Upper lobe of left lung (tissue), 6 donors: ENCODE measurements at regions not wholly inside any gene's neighbourhood (a gene's known extent, or its start where the extent isn't known, plus 50 kb on each side); places are given as distances from the start of the nearest gene placed in this dataset.
"Not testable (repeated sequence)": the region's sequence is repeated elsewhere in the genome, so short reads cannot be mapped to it uniquely, and the experiment has no call there.

Experiments used
- ATAC-seq, 2 donors: fragments of 200-7000 bp; cut with Tn5 transposase; one replicate each; pipeline ENCODE4 v1.9.1; 2022; ENCODE audit warnings: mild to moderate bottlenecking in 2 of 2, moderate library complexity in 2 of 2; ENCODE audit not compliant: low FRiP score in 2 of 2
- DNase-seq, 2 donors: peaks; one replicate each; pipeline ENCODE4 v3.0.0-alpha.2; 2019 to 2020
- H3K27ac ChIP-seq, 4 donors: fragments of 200-600 bp; sonication (generic); one replicate each; pipeline ENCODE4 v1.5.1; 2016 to 2019
- H3K27me3 ChIP-seq, 4 donors: fragments of 200-600 bp; sonication (generic); one replicate each; pipeline ENCODE4 v1.5.1; 2017 to 2019
- H3K36me3 ChIP-seq, 4 donors: fragments of 200-600 bp; sonication (generic); one replicate each; pipeline ENCODE4 v1.5.1; 2016 to 2019
- H3K4me1 ChIP-seq, 4 donors: fragments of 200-600 bp; sonication (generic); one replicate each; pipeline ENCODE4 v1.5.1; 2018 to 2019
- H3K4me3 ChIP-seq, 4 donors: fragments of 200-600 bp; sonication (generic); one replicate each; pipeline ENCODE4 v1.5.1; 2017 to 2019; ENCODE audit warnings: mild to moderate bottlenecking in 2 of 4, moderate library complexity in 1 of 4
- H3K9me3 ChIP-seq, 4 donors: fragments of 200-600 bp; sonication (generic); one replicate each; pipeline ENCODE4 v1.5.1; 2018 to 2019
- EP300 ChIP-seq, 4 donors: sonication (generic); formaldehyde crosslinking; IDR thresholded peaks; one replicate each; pipeline ENCODE4 v1.5.1; 2017; ENCODE audit warnings: antibody characterized with exemption in 4 of 4, control low read depth in 2 of 4
- POLR2A ChIP-seq, 4 donors: fragments of 450-650 bp; IDR thresholded peaks; one replicate each; pipeline ENCODE4 v1.5.1; 2016 to 2017; ENCODE audit warnings: antibody characterized with exemption in 4 of 4, mild to moderate bottlenecking in 2 of 4
- POLR2AphosphoS5 ChIP-seq, 2 donors: sonication (generic); formaldehyde crosslinking; IDR thresholded peaks; one replicate each; pipeline ENCODE4 v1.5.1; 2017; ENCODE audit warnings: antibody characterized with exemption in 2 of 2
- WGBS, 2 donors: methylation state at CpG; one replicate each; pipeline ENCODE4 v1.1.5; 2017 to 2018; 5-methylcytosine and 5-hydroxymethylcytosine counted together
- TF ChIP-seq, protein P1 (sequence below), 6 experiments: fragments of 450-650 bp in 4 of 6; fragments of 200-600 bp in 2 of 6; sonication (generic) in 2 of 6; IDR thresholded peaks; one replicate each; pipeline ENCODE4 v1.5.1; 2016 to 2019; ENCODE audit warnings: antibody characterized with exemption in 6 of 6
- donor health status: DM: no; HTN: no; CAD: no; lungs with moderate emphysema.
- donor health status: DM: no; HTN: yes; CAD: no; lungs with severe emphysema.

DNA sequence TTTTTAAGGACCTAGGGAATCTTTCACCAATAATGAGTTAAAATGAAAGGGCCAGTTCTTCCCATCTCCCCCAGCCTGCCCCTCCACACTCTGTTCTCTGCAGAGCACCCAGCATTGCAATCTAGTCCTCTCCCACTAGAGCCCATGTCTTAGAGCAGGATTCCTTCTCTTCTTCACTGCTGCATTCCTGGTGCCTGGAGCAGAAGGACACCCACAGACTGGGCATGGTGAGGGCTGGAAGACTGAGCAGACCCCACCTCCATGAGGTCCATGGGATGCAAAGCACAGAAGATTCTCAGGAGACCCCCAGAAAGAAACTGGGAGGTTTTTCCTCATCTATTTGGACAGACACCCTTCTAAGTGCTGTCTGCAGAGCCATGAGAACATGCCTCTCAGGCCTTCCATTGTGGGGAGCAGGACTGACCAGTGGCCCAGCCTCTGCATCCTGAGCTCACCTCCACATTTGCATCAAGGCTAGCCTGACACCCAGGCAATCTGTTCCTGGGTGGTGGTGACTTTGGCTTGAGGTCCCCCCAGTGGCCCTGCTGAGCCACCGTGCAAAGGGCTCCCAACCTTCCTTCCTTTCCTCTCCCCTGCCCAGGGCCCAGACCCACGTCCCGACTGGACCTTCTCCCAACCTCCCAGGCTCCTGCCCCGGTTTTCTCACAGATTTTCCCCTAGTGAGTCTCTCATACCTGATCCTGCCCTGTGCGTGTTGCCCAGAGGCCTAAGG is 74.2 kb upstream of the ZNF469 start:
- 86 to 91% methylated on average over 5 of the region's 5 CpGs for WGBS, 2 donors
- TF ChIP-seq, protein P1, sequence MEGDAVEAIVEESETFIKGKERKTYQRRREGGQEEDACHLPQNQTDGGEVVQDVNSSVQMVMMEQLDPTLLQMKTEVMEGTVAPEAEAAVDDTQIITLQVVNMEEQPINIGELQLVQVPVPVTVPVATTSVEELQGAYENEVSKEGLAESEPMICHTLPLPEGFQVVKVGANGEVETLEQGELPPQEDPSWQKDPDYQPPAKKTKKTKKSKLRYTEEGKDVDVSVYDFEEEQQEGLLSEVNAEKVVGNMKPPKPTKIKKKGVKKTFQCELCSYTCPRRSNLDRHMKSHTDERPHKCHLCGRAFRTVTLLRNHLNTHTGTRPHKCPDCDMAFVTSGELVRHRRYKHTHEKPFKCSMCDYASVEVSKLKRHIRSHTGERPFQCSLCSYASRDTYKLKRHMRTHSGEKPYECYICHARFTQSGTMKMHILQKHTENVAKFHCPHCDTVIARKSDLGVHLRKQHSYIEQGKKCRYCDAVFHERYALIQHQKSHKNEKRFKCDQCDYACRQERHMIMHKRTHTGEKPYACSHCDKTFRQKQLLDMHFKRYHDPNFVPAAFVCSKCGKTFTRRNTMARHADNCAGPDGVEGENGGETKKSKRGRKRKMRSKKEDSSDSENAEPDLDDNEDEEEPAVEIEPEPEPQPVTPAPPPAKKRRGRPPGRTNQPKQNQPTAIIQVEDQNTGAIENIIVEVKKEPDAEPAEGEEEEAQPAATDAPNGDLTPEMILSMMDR (IDR thresholded peaks at IDR 0.05) = no peak
- TF ChIP-seq POLR2A (IDR thresholded peaks at IDR 0.05) (no peak), EP300 (IDR thresholded peaks at IDR 0.05) (no peak), POLR2AphosphoS5 (IDR thresholded peaks at IDR 0.05) (no peak)
- H3K4me3 ChIP-seq = no peak overlapping the region
- peaks cover 0 to 5% (median 2%) of the 10 kb centered on the region in 4 donors for H3K9me3 ChIP-seq
- no peaks in the 10 kb centered on the region for H3K36me3 ChIP-seq
- ATAC-seq (no peak), DNase-seq (no peak)
- no peaks in the 10 kb centered on the region for H3K27me3 ChIP-seq
- no peak overlapping the region for H3K27ac ChIP-seq
- peaks cover 5 to 6% (median 6%) of the 10 kb centered on the region in 4 donors for H3K4me1 ChIP-seq

DNA sequence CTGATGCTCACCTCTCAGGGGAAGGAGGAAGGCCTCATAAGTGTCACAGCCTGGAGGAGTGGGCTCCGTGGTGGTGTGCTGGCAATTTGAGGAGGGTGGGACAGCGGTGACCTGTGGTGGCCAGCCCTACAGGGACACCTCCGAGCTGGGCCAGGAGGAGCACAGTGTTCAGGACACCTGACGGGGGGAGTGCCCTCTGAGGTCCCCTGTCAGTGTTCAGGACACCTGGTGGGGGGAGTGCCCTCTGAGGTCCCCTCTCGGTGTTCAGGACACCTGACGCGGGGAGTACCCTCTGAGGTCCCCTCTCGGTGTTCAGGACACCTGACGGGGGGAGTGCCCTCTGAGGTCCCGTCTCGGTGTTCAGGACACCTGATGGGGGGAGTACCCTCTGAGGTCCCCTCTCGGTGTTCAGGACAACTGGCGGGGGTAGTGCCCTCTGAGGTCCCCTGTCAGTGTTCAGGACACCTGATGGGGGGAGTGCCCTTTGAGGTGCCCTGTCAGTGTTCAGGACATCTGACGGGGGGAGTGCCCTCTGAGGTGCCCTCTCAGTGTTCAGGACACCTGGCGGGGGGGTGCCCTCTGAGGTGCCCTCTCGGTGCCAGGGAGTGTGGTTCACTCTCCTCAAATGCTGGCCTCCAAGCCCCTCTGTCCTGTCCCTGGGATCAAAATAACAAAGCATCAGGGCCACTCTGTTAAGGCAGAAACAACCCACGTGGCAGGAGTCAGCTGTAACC is 73.4 kb upstream of the ZNF469 start:
- H3K27ac ChIP-seq = no peak overlapping the region
- DNase-seq (no peak), ATAC-seq (no peak)
- no peaks in the 10 kb centered on the region for H3K36me3 ChIP-seq
- H3K4me1 ChIP-seq = peaks cover 0 to 6% (median 3%) of the 10 kb centered on the region in 4 donors
- no peaks in the 10 kb centered on the region for H3K27me3 ChIP-seq
- 67 to 91% methylated on average over 1 to 16 of the region's 17 CpGs for WGBS, 2 donors
- H3K4me3 ChIP-seq = no peak overlapping the region
- peaks cover 0 to 5% (median 2%) of the 10 kb centered on the region in 4 donors for H3K9me3 ChIP-seq
- no peak for TF ChIP-seq POLR2A (IDR thresholded peaks at IDR 0.05)
- TF ChIP-seq POLR2AphosphoS5 (IDR thresholded peaks at IDR 0.05) = no peak
- TF ChIP-seq EP300 (IDR thresholded peaks at IDR 0.05) = no peak
- TF ChIP-seq, protein P1 (IDR thresholded peaks at IDR 0.05) = no peak

DNA sequence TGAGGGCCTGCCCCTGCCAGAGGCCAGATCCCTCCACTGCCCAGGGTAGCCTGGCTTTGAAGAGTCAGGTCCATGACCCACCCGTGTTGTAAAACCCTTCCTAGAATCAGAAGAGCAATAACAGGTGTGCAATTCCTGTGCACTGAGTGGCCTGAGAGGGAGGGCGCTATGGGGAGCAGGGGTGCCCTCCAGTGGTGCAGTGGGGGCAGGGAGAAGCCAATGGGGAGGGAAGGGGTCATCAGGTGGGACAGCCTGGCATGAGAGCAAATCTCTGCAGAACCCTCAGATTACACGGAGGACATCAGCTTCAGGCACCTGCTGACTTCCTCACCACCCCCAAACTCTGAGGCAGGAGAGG is 72.9 kb upstream of the ZNF469 start:
- 0 to 28% methylated on average over 1 to 3 of the region's 3 CpGs for WGBS, 2 donors
- no peak for DNase-seq
- no peak for ATAC-seq
- no peak overlapping the region for H3K4me3 ChIP-seq
- peaks cover 0 to 3% (median 1%) of the 10 kb centered on the region in 4 donors for H3K4me1 ChIP-seq
- no peak overlapping the region for H3K27ac ChIP-seq
- TF ChIP-seq EP300 (IDR thresholded peaks at IDR 0.05) = no peak
- no peak for TF ChIP-seq POLR2A (IDR thresholded peaks at IDR 0.05)
- TF ChIP-seq, protein P1 (IDR thresholded peaks at IDR 0.05) = no peak
- TF ChIP-seq POLR2AphosphoS5 (IDR thresholded peaks at IDR 0.05) = no peak
- H3K36me3 ChIP-seq = no peaks in the 10 kb centered on the region
- peaks cover 0 to 5% (median 2%) of the 10 kb centered on the region in 4 donors for H3K9me3 ChIP-seq
- no peaks in the 10 kb centered on the region for H3K27me3 ChIP-seq

DNA sequence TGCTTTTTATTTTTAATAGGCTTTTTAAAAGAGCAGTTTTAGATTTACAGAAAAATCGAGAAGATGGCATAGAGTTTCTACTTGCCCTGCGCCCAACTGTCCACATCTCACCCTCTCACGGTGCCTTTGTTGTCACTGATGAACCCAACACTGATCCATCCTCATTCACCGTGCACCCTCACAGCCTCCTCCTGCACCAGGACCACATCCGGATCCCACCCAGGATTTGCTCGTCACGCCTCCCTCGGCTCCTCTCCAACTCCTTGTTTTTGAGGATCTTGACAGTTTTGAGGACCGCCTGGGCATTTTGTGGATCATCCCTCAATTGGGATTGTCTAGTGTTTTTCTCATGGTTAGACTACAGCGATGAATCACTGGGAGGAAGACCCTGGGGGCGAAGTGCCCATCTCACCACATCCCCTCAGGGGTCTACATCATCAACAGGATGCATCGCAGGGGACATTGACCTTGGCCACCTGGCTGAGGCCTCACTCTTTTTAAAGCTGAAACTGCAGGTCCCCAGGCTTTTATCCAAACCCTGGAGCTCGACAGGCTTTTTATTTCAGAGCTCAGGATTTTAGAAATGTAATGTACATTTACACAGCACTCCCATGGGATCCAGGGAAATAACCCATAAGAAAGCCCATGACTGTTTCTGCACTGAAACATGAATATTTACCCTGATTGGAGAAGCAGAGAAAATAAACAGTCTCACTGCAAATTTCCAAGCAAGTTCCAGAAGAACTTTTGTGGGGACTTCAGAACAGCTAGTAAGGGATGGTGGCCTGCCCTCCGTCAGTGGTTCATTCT is 71.8 kb upstream of the ZNF469 start:
- WGBS, 2 donors = 87 to 89% methylated on average over 14 of the region's 14 CpGs
- H3K9me3 ChIP-seq = peaks cover 0 to 5% (median 2%) of the 10 kb centered on the region in 4 donors
- H3K27me3 ChIP-seq = no peaks in the 10 kb centered on the region
- TF ChIP-seq EP300 (IDR thresholded peaks at IDR 0.05) (no peak), POLR2AphosphoS5 (IDR thresholded peaks at IDR 0.05) (no peak), POLR2A (IDR thresholded peaks at IDR 0.05) (no peak)
- TF ChIP-seq, protein P1 (IDR thresholded peaks at IDR 0.05) = no peak
- no peaks in the 10 kb centered on the region for H3K4me1 ChIP-seq
- no peaks in the 10 kb centered on the region for H3K36me3 ChIP-seq
- DNase-seq (no peak), ATAC-seq (no peak)
- H3K27ac ChIP-seq = no peak overlapping the region
- no peak overlapping the region for H3K4me3 ChIP-seq

DNA sequence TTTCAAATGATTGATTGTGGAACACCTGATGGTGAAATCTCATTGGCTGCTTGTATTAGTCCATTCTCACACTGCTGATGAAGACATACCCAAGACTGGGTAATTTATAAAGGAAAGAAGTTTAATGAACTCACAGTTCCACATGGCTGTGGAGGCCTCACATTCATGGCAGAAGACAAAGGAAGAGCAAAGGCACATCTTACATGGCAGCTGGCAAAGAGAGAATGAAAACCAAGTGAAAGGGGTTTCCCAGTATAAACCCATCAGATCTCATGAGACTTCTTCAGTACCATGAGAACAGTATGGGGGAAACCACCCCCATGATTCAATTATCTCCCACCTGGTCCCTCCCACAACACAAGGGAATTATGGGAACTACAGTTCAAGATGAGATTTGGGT is 70.9 kb upstream of the ZNF469 start:
- H3K27ac ChIP-seq, H3K9me3 ChIP-seq, H3K27me3 ChIP-seq, H3K4me1 ChIP-seq, H3K36me3 ChIP-seq, DNase-seq, H3K4me3 ChIP-seq, ATAC-seq: not testable (repeated sequence)
